Gastrocnemius medialis (tissue), 4 donors: ENCODE measurements at regions not wholly inside any gene's neighbourhood (a gene's known extent, or its start where the extent isn't known, plus 50 kb on each side); places are given as distances from the start of the nearest gene placed in this dataset.

Experiments
- ATAC-seq, 2 donors: fragments of 150-250 bp; one replicate each; pipeline ENCODE4 v1.9.1; 2016
- DNase-seq, 2 donors: peaks; one replicate each; pipeline ENCODE4 v3.0.0-alpha.2; 2019
- H3K27ac ChIP-seq, 4 donors: fragments of 200-600 bp; sonication (generic); 1 replicate in 1 of 4; 2 replicates in 3 of 4; pipeline ENCODE4 v1.5.1; 2016 to 2018; ENCODE audit warnings: mild to moderate bottlenecking in 2 of 4, moderate library complexity in 1 of 4
- H3K27me3 ChIP-seq, 3 donors: fragments of 200-600 bp; sonication (generic) in 2 of 3; 1 replicate in 1 of 3; 2 replicates in 2 of 3; pipeline versions ENCODE4 v1.5.1 to v1.6.0; 2016 to 2019; ENCODE audit warnings: mild to moderate bottlenecking in 1 of 3, moderate library complexity in 1 of 3
- H3K36me3 ChIP-seq, 2 donors: fragments of 200-600 bp; sonication (generic) in 1 of 2; one replicate each; pipeline ENCODE4 v1.5.1; 2017 to 2018
- H3K4me1 ChIP-seq, 2 donors: fragments of 200-600 bp; sonication (generic) in 1 of 2; one replicate each; pipeline ENCODE4 v1.5.1; 2016 to 2017; ENCODE audit warnings: mild to moderate bottlenecking in 2 of 2
- H3K4me3 ChIP-seq, 4 donors: fragments of 200-600 bp; sonication (generic) in 3 of 4; 1 replicate in 1 of 4; 2 replicates in 3 of 4; pipeline ENCODE4 v1.5.1; 2016 to 2019; ENCODE audit warnings: mild to moderate bottlenecking in 2 of 4
- H3K9me3 ChIP-seq, 3 donors: fragments of 200-600 bp; sonication (generic) in 2 of 3; 1 replicate in 1 of 3; 2 replicates in 2 of 3; pipeline ENCODE4 v1.5.1; 2016 to 2019
- POLR2A ChIP-seq, 2 donors: fragments of 450-650 bp; IDR thresholded peaks; one replicate each; pipeline ENCODE4 v1.6.1; 2017; ENCODE audit warnings: antibody characterized with exemption in 2 of 2, mild to moderate bottlenecking in 2 of 2, moderate library complexity in 2 of 2
- in situ Hi-C, 4 donors: fragments of 200-750 bp; cut with MboI; loops; one replicate each; pipeline versions ENCODE4 v1.15.0 to v1.8.0; 2017; ENCODE audit warnings: low sequenced_read_pairs in 4 of 4
- intact Hi-C: fragments of 100-400 bp; cut with DNase I; formaldehyde crosslinking; loops from one replicate; pipeline ENCODE4 v1.15.1; 2023; ENCODE audit warnings: low total_unique reads
- TF ChIP-seq, protein P1 (sequence below), 5 experiments: fragments of 450-650 bp in 3 of 5; fragments of 200-600 bp in 2 of 5; sonication (generic) in 2 of 5; IDR thresholded peaks in 4 of 5; conservative IDR thresholded peaks in 1 of 5; 1 replicate in 4 of 5; 2 replicates in 1 of 5; pipeline ENCODE4 v1.5.1; 2016 to 2019; ENCODE audit warnings: antibody characterized with exemption in 5 of 5, mild to moderate bottlenecking in 3 of 5, moderate library complexity in 3 of 5

DNA sequence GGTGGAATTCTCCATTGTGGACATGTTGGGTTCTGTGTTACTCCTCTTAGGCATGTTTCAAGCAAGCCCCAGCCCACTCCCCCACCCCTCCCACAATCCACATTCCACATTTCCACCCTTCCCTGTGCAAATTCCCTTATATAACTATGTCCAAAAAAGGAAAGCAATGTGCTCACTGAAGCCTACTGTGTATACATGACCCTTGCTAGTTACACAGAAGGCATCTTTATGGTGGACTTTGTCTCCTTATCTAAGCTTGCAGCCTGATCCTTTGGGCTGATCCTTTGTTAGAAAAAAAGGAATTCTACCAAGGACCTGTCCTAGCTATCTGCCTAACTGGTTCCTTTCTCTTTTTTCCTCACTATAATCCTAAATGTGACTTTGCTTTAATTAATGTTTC is 796.8 kb downstream of the NLGN4X start:
- Histone ChIP-seq H3K27me3 (no peaks in the 10 kb centered on the region), H3K4me1 (no peaks in the 10 kb centered on the region), H3K27ac (no peak overlapping the region), H3K36me3 (no peaks in the 10 kb centered on the region), H3K9me3 (no peaks in the 10 kb centered on the region), H3K4me3 (no peak overlapping the region)
- DNase-seq (no peak), ATAC-seq (no peak)
- TF ChIP-seq, protein P1, sequence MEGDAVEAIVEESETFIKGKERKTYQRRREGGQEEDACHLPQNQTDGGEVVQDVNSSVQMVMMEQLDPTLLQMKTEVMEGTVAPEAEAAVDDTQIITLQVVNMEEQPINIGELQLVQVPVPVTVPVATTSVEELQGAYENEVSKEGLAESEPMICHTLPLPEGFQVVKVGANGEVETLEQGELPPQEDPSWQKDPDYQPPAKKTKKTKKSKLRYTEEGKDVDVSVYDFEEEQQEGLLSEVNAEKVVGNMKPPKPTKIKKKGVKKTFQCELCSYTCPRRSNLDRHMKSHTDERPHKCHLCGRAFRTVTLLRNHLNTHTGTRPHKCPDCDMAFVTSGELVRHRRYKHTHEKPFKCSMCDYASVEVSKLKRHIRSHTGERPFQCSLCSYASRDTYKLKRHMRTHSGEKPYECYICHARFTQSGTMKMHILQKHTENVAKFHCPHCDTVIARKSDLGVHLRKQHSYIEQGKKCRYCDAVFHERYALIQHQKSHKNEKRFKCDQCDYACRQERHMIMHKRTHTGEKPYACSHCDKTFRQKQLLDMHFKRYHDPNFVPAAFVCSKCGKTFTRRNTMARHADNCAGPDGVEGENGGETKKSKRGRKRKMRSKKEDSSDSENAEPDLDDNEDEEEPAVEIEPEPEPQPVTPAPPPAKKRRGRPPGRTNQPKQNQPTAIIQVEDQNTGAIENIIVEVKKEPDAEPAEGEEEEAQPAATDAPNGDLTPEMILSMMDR (IDR thresholded peaks at IDR 0.05 in 4 of 5, conservative IDR thresholded peaks at IDR 0.05 in 1 of 5) = no peak
- TF ChIP-seq POLR2A (IDR thresholded peaks at IDR 0.05) = no peak
- intact Hi-C loops = no loop called here
- in situ Hi-C loops = no loop called here

DNA sequence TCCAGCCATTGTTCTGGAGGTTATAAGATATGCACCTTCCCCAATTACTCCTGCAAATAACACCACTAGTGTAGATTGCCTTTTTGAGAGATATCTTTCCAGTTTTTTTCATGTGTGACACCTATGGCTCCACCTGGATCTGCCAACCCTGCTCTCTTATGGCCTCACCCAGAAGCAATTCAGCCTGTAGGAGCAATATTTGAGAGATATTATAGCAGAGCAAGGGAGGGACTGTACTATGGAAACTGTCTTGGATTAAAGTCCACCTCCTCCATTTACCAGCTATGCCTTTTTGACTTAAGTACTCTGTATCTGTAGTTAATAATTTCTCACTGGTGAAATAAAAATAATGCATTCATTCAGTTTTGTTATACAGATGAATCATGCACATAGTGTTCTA is 803.5 kb downstream of the NLGN4X start:
- Histone ChIP-seq H3K4me3 (no peak overlapping the region), H3K27me3 (no peaks in the 10 kb centered on the region), H3K4me1 (no peaks in the 10 kb centered on the region), H3K9me3 (no peaks in the 10 kb centered on the region), H3K36me3 (no peaks in the 10 kb centered on the region), H3K27ac (no peak overlapping the region)
- no peak for TF ChIP-seq POLR2A (IDR thresholded peaks at IDR 0.05)
- TF ChIP-seq, protein P1 (IDR thresholded peaks at IDR 0.05 in 4 of 5, conservative IDR thresholded peaks at IDR 0.05 in 1 of 5) = no peak
- in situ Hi-C loops = no loop called here
- DNase-seq = no peak
- intact Hi-C loops = no loop called here
- ATAC-seq = no peak

DNA sequence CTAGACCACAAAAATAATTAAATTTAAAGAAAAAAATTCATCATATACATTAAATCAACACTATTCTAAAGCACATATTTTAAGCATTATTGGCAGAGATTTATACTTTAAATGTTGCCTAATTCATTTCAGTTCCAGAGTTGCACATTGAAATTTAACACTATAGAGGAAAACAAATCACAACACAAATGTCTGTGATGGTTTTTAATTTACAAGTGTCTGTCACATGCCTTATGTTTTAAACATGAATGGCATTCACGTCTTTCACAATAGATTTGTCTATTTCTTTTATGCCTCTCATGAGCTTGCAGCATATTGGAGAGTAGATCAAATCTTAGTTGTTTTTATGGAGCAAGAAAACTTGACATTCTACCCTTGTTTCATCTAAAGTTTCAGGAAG is 811.3 kb downstream of the NLGN4X start:
- in situ Hi-C loops = no loop called here
- no peaks in the 10 kb centered on the region for H3K36me3 ChIP-seq

GRCh38 chrX:5415738-5416137 is 812.9 kb downstream of the NLGN4X start:
- Histone ChIP-seq H3K9me3 (no peaks in the 10 kb centered on the region), H3K27ac (no peak overlapping the region), H3K27me3 (no peaks in the 10 kb centered on the region), H3K4me1 (no peaks in the 10 kb centered on the region), H3K4me3 (no peak overlapping the region), H3K36me3 (no peaks in the 10 kb centered on the region)
- intact Hi-C loops (no loop called here), in situ Hi-C loops (no loop called here)
- no peak for ATAC-seq
- no peak for DNase-seq
- TF ChIP-seq, protein P1 (IDR thresholded peaks at IDR 0.05 in 4 of 5, conservative IDR thresholded peaks at IDR 0.05 in 1 of 5) = no peak
- no peak for TF ChIP-seq POLR2A (IDR thresholded peaks at IDR 0.05)

More for the DNA sequence above, 811.3 kb downstream of the NLGN4X start:
- DNase-seq (no peak), ATAC-seq (no peak)
- no peaks in the 10 kb centered on the region for H3K9me3 ChIP-seq
- no peaks in the 10 kb centered on the region for H3K27me3 ChIP-seq
- intact Hi-C loops = no loop called here
- no peak for TF ChIP-seq POLR2A (IDR thresholded peaks at IDR 0.05)
- TF ChIP-seq, protein P1 (IDR thresholded peaks at IDR 0.05 in 4 of 5, conservative IDR thresholded peaks at IDR 0.05 in 1 of 5) = no peak
- H3K4me1 ChIP-seq = no peaks in the 10 kb centered on the region
- no peak overlapping the region for H3K27ac ChIP-seq
- H3K4me3 ChIP-seq = no peak overlapping the region

GRCh38 chrX:5409106-5409505 is 819.6 kb downstream of the NLGN4X start:
- in situ Hi-C loops = no loop called here

More at GRCh38 chrX:5409106-5409505, 819.6 kb downstream of the NLGN4X start:
- Histone ChIP-seq H3K4me1 (no peaks in the 10 kb centered on the region), H3K27me3 (no peaks in the 10 kb centered on the region), H3K36me3 (no peaks in the 10 kb centered on the region), H3K9me3 (no peaks in the 10 kb centered on the region), H3K27ac (no peak overlapping the region), H3K4me3 (no peak overlapping the region)
- DNase-seq = no peak
- ATAC-seq = no peak
- intact Hi-C loops = no loop called here
- TF ChIP-seq, protein P1 (IDR thresholded peaks at IDR 0.05 in 4 of 5, conservative IDR thresholded peaks at IDR 0.05 in 1 of 5) = no peak
- TF ChIP-seq POLR2A (IDR thresholded peaks at IDR 0.05) = no peak
